PC-3 (cell line): ENCODE measurements at regions not wholly inside any gene's neighbourhood (a gene's known extent, or its start where the extent isn't known, plus 50 kb on each side); places are given as distances from the start of the nearest gene placed in this dataset.

Experiments
- ATAC-seq: fragments of 200-7000 bp; cut with Tn5 transposase; 2 replicates; pipeline ENCODE4 v1.9.1; 2020; ENCODE audit warnings: mild to moderate bottlenecking, moderate library complexity
- BruUV-seq: library from RNA; stranded (reverse); fragments of 400-500 nt; replicated peaks from 2 replicates; lab custom pipeline; 2021; lab: Mats Ljungman, UMichigan
- CTCF ChIA-PET: fragments of 300-600 bp; sonication (Branson Sonifier 250); formaldehyde crosslinking; loops from one replicate; lab custom pipeline; 2022; ENCODE audit warnings: antibody characterized with exemption; lab: Charles Lee
- POLR2A ChIA-PET: fragments of 300-600 bp; sonication (Branson Sonifier 250); formaldehyde crosslinking; loops from one replicate; lab custom pipeline; 2022; ENCODE audit warnings: antibody characterized with exemption; ENCODE audit not compliant: unreplicated experiment; lab: Charles Lee
- DNase-seq: peaks from one replicate; pipeline ENCODE4 v3.0.0-alpha.2; 2015
- H2AFZ ChIP-seq: fragments of 300-600 bp; sonication (generic); 2 replicates; pipeline ENCODE4 v1.6.0; 2016; ENCODE audit warnings: antibody characterized with exemption, low read length
- H3F3A ChIP-seq: fragments of 300-600 bp; sonication (generic); one replicate; pipeline ENCODE4 v1.6.0; 2017; ENCODE audit warnings: antibody characterized with exemption, low read length, control low read depth, mild to moderate bottlenecking; ENCODE audit not compliant: unreplicated experiment
- H3K27ac ChIP-seq: fragments of 300-600 bp; sonication (generic); 2 replicates; pipeline ENCODE4 v1.5.1; 2016; ENCODE audit warnings: mild to moderate bottlenecking, low read length
- H3K27me3 ChIP-seq: fragments of 300-600 bp; sonication (generic); 2 replicates; pipeline ENCODE4 v1.6.1; 2016; ENCODE audit warnings: low read length, mixed read lengths
- H3K36me3 ChIP-seq: fragments of 300-600 bp; sonication (generic); 2 replicates; pipeline ENCODE4 v1.6.1; 2016; ENCODE audit warnings: low read depth, mixed run types, low read length, mixed read lengths
- H3K4me1 ChIP-seq: fragments of 300-600 bp; sonication (generic); 2 replicates; pipeline ENCODE4 v1.5.1; 2016; ENCODE audit warnings: low read length; ENCODE audit not compliant: insufficient read depth
- H3K4me2 ChIP-seq: fragments of 300-600 bp; sonication (generic); 2 replicates; pipeline ENCODE4 v1.6.0; 2016; ENCODE audit warnings: low read length
- H3K4me3 ChIP-seq: fragments of 300-600 bp; sonication (generic); 2 replicates; pipeline ENCODE4 v1.5.1; 2016; ENCODE audit warnings: mild to moderate bottlenecking, low read length, mixed read lengths
- H3K79me2 ChIP-seq: fragments of 300-600 bp; sonication (generic); 2 replicates; pipeline ENCODE4 v1.6.1; 2017; ENCODE audit warnings: low read length, mixed read lengths
- H3K9ac ChIP-seq: fragments of 300-600 bp; sonication (generic); 2 replicates; pipeline ENCODE4 v1.6.0; 2016; ENCODE audit warnings: mild to moderate bottlenecking, low read length
- H3K9me2 ChIP-seq: fragments of 300-600 bp; sonication (generic); replicated peaks from 2 replicates; pipeline ENCODE4 v1.6.1; 2016; ENCODE audit warnings: mixed run types, low read length, mixed read lengths
- H3K9me3 ChIP-seq: fragments of 300-600 bp; sonication (generic); 2 replicates; pipeline ENCODE4 v1.6.1; 2016; ENCODE audit warnings: low read length, mixed read lengths
- H4K20me1 ChIP-seq: fragments of 300-600 bp; sonication (generic); 2 replicates; pipeline ENCODE4 v1.6.1; 2016; ENCODE audit warnings: low read length, mixed read lengths
- EZH2 ChIP-seq: fragments of 300-600 bp; sonication (generic); IDR thresholded peaks from one replicate; pipeline ENCODE4 v1.6.1; 2017; ENCODE audit warnings: antibody characterized with exemption, mild to moderate bottlenecking, low read length; ENCODE audit not compliant: unreplicated experiment
- EZH2phosphoT487 ChIP-seq: fragments of 300-600 bp; sonication (generic); IDR thresholded peaks from 2 replicates; pipeline ENCODE4 v1.6.1; 2018; ENCODE audit warnings: mild to moderate bottlenecking, antibody characterized with exemption, low read length, borderline replicate concordance
- intact Hi-C: fragments of 100-400 bp; cut with micrococcal nuclease; formaldehyde crosslinking; loops from 2 replicates; pipeline ENCODE4 v1.9.0; 2023
- TF ChIP-seq, protein P1 (sequence below): fragments of 300-600 bp; sonication (generic); conservative IDR thresholded peaks from 2 replicates; pipeline ENCODE4 v1.5.1; 2017; ENCODE audit warnings: antibody characterized with exemption, low read depth, mild to moderate bottlenecking, low read length

DNA sequence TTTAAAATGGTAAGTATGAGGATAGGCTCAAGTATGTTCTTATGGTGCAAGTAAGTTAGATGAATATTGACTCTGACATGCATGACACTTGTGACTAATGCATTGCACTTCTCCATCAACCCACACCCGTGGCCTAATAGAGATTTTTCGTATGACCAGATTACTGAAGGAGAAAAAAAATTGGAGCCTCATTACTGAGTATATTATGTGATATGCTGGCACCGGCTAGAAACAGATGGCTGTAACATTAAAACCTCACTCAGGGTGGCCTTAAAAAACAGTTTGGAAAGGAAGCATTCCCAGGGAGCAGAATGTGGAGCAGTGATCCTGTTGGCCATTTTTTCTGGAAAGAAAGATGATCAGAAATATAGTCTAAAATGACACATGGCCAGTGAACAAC lies 766.4 kb downstream of the PRELID2 start:
- Histone ChIP-seq H2AFZ (no peak overlapping the region), H3K79me2 (no peaks in the 10 kb centered on the region), H3K27ac (no peak overlapping the region), H3K9me2 (no peaks in the 10 kb centered on the region), H3K4me1 (no peaks in the 10 kb centered on the region), H3K27me3 (no peaks in the 10 kb centered on the region), H3K36me3 (no peaks in the 10 kb centered on the region), H3K9ac (no peak overlapping the region), H3F3A (no peaks in the 10 kb centered on the region), H3K9me3 (no peaks in the 10 kb centered on the region), H3K4me3 (no peak overlapping the region), H4K20me1 (no peaks in the 10 kb centered on the region), H3K4me2 (no peak overlapping the region)
- ATAC-seq (no peak), DNase-seq (no peak)
- ChIA-PET POLR2A (no interaction called here), CTCF (no interaction called here)
- intact Hi-C loops, result no loop called here
- TF ChIP-seq, protein P1, sequence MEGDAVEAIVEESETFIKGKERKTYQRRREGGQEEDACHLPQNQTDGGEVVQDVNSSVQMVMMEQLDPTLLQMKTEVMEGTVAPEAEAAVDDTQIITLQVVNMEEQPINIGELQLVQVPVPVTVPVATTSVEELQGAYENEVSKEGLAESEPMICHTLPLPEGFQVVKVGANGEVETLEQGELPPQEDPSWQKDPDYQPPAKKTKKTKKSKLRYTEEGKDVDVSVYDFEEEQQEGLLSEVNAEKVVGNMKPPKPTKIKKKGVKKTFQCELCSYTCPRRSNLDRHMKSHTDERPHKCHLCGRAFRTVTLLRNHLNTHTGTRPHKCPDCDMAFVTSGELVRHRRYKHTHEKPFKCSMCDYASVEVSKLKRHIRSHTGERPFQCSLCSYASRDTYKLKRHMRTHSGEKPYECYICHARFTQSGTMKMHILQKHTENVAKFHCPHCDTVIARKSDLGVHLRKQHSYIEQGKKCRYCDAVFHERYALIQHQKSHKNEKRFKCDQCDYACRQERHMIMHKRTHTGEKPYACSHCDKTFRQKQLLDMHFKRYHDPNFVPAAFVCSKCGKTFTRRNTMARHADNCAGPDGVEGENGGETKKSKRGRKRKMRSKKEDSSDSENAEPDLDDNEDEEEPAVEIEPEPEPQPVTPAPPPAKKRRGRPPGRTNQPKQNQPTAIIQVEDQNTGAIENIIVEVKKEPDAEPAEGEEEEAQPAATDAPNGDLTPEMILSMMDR, result no peak
- TF ChIP-seq EZH2phosphoT487 (no peak), EZH2 (no peak)
- BruUV-seq, result no TSS peak

DNA sequence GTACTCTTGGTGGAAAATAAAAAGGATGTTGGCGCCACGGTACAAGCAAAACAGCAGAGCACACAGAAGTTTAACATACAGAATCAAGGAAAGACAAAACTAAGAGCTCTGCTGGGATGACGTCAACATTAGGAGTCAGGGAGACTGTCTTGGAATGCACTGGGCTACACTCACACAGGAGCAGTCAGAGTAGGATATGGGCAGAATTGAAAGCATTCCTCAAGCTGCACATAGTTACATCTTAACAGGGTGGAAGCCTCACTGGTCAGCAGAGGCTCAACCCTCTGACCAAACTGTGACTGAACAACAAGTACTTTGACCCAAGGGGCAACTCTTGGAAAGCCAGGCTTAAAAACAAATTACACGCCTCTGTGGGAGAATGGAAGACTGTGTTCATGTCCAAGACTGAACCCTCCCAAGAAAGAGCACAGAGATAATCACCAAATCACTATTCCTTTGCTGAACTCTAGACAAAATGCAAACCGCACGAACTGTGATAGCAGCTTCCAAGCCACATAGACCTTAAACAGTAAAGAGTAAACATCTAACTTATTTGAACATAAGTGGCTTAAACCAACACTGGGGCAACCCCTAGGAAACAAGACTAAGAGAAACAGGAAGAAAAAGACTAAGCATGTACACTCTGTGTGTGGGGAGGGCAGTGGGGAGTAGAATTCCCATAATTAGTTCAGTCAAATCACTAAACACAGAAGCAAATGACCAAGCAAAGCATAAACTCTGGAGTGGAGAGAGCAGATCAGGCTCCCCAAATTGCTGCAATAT lies 772.7 kb downstream of the PRELID2 start:
- ATAC-seq (no peak), DNase-seq (no peak)
- intact Hi-C loops, result no loop called here
- CTCF ChIA-PET, result no interaction called here
- H3F3A ChIP-seq, result no peaks in the 10 kb centered on the region
- TF ChIP-seq, protein P1, result no peak
- TF ChIP-seq EZH2, result no peak
- TF ChIP-seq EZH2phosphoT487, result no peak
- H3K9ac ChIP-seq, result no peak overlapping the region
- POLR2A ChIA-PET, result no interaction called here
- no peaks in the 10 kb centered on the region for H3K4me1 ChIP-seq
- no peaks in the 10 kb centered on the region for H4K20me1 ChIP-seq
- H3K9me3 ChIP-seq, result no peaks in the 10 kb centered on the region
- no peaks in the 10 kb centered on the region for H3K9me2 ChIP-seq
- no peak overlapping the region for H3K27ac ChIP-seq
- no peak overlapping the region for H3K4me3 ChIP-seq
- no peak overlapping the region for H3K4me2 ChIP-seq
- no peak overlapping the region for H2AFZ ChIP-seq
- no peaks in the 10 kb centered on the region for H3K79me2 ChIP-seq
- H3K27me3 ChIP-seq, result no peaks in the 10 kb centered on the region
- no peaks in the 10 kb centered on the region for H3K36me3 ChIP-seq
- no TSS peak for BruUV-seq

DNA sequence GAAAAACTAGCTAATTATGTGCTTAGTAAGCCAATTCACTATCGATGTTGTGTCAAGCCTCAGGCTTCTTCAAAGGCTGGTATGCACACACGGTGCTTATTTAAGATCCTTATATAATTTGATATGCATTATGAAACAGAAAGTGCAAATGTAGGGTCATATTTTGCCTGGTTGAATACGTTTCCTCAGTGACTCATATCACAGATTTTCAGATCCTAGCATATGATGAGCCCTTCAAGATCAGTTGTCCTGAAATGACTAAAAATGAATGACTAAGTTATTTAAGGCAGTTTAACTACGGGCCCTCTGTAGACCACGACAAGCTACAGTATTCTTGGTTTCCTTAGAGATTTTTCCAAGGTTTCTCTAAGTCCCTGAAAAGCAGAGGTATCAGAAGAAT lies 778.3 kb downstream of the PRELID2 start:
- intact Hi-C loops, result no loop called here
- Histone ChIP-seq H3K4me3 (no peak overlapping the region), H3K9me3 (no peaks in the 10 kb centered on the region), H3K36me3 (no peaks in the 10 kb centered on the region), H4K20me1 (no peaks in the 10 kb centered on the region), H3F3A (no peaks in the 10 kb centered on the region), H3K9me2 (no peaks in the 10 kb centered on the region), H3K27ac (no peak overlapping the region), H3K4me2 (no peak overlapping the region), H3K9ac (no peak overlapping the region), H3K27me3 (no peaks in the 10 kb centered on the region), H3K79me2 (no peaks in the 10 kb centered on the region), H2AFZ (no peak overlapping the region), H3K4me1 (no peaks in the 10 kb centered on the region)
- ChIA-PET POLR2A (no interaction called here), CTCF (no interaction called here)
- DNase-seq (peak; percentile 3), ATAC-seq (no peak)
- TF ChIP-seq EZH2phosphoT487 (no peak), EZH2 (no peak)
- TF ChIP-seq, protein P1, result no peak
- no TSS peak for BruUV-seq
